Esophagus muscularis mucosa (tissue), 4 donors: ENCODE measurements at regions not wholly inside any gene's neighbourhood (a gene's known extent, or its start where the extent isn't known, plus 50 kb on each side); places are given as distances from the start of the nearest gene placed in this dataset.
"Not testable (repeated sequence)": the region's sequence is repeated elsewhere in the genome, so short reads cannot be mapped to it uniquely, and the experiment has no call there.

Experiments used
- CTCF ChIP-seq, 3 experiments: fragments of 200-600 bp in 2 of 3; fragments of 450-650 bp in 1 of 3; sonication (generic) in 2 of 3; IDR thresholded peaks; one replicate each; pipeline ENCODE4 v1.5.1; 2017 to 2019; ENCODE audit warnings: antibody characterized with exemption in 3 of 3, mild to moderate bottlenecking in 2 of 3, moderate library complexity in 1 of 3
- EP300 ChIP-seq: sonication (generic); formaldehyde crosslinking; IDR thresholded peaks from one replicate; pipeline ENCODE4 v1.6.1; 2017; ENCODE audit warnings: antibody characterized with exemption
- POLR2A ChIP-seq: fragments of 450-650 bp; IDR thresholded peaks from one replicate; pipeline ENCODE4 v1.6.1; 2017; ENCODE audit warnings: antibody characterized with exemption, moderate library complexity, mild to moderate bottlenecking, low read depth
- POLR2AphosphoS5 ChIP-seq, 2 donors: sonication (generic); formaldehyde crosslinking; IDR thresholded peaks; one replicate each; pipeline ENCODE4 v1.6.1; 2017; ENCODE audit warnings: antibody characterized with exemption in 2 of 2

DNA sequence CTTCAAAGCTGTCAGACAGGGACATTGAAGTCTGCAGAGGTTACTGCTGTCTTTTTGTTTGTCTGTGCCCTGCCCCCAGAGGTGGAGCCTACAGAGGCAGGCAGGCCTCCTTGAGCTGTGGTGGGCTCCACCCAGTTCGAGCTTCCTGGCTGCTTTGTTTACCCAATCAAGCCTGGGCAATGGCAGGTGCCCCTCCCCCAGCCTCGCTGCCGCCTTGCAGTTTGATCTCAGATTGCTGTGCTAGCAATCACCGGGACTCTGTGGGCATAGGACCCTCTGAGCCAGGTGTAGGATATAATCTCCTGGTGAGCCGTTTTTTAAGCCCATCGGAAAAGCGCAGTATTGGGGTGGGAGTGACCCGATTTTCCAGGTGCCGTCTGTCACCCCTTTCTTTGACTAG, 586.8 kb downstream of the ARL4A start:
- TF ChIP-seq CTCF (IDR thresholded peaks at IDR 0.05); EP300; POLR2A; POLR2AphosphoS5 (IDR thresholded peaks at IDR 0.05): not testable (repeated sequence)
